ENCODE measurements at regions not wholly inside any gene's neighbourhood (a gene's known extent, or its start where the extent isn't known, plus 50 kb on each side); places are given as distances from the start of the nearest gene placed in this dataset.
A peak's percentile ranks its signal among the peaks of the same experiment; 100 is the strongest.

- H3K4me3 ChIP-seq (ENCODE audit: control insufficient read depth in 1 of 7, extremely low read depth in 1 of 7, insufficient read depth in 4 of 7, low read depth in 2 of 7, low read length in 6 of 7) = no peak overlapping the region
- WGBS (ENCODE audit: insufficient coverage) = 81% methylated on average over 7 of the region's 7 CpGs
- no peaks in the 10 kb centered on the region for H3K27me3 ChIP-seq (replicated peaks in 2 of 5; ENCODE audit: control insufficient read depth in 4 of 5, insufficient read depth in 5 of 5, low read length in 4 of 5)
- no peak overlapping the region for H3K27ac ChIP-seq (ENCODE audit: insufficient read depth in 1 of 2, low read depth in 1 of 2, low read length in 2 of 2, poor library complexity in 1 of 2, severe bottlenecking in 2 of 2)
- POLR2A ChIA-PET = no interaction called here
- CTCF ChIA-PET = no interaction called here
- no peaks in the 10 kb centered on the region for H3K4me1 ChIP-seq (ENCODE audit: control extremely low read depth in 1 of 4, control insufficient read depth in 4 of 4, insufficient read depth in 4 of 4, low read length in 3 of 4)
- H3K36me3 ChIP-seq (ENCODE audit: control insufficient read depth in 4 of 4, insufficient read depth in 4 of 4, low read length in 3 of 4) = no peaks in the 10 kb centered on the region
- no peaks in the 10 kb centered on the region for H3K9me3 ChIP-seq (ENCODE audit: control extremely low read depth in 1 of 5, control insufficient read depth in 4 of 5, insufficient read depth in 2 of 5, low read depth in 1 of 5, low read length in 4 of 5)
- DNase-seq = no peak
Measured at GRCh38 chr13:22422712-22423111, 751.8 kb downstream of the FGF9 start.

- no peak overlapping the region for H3K27ac ChIP-seq (ENCODE audit: insufficient read depth in 1 of 2, low read depth in 1 of 2, low read length in 2 of 2, poor library complexity in 1 of 2, severe bottlenecking in 2 of 2)
- POLR2A ChIA-PET = no interaction called here
- WGBS (ENCODE audit: insufficient coverage) = 100% methylated on average over 1 of the region's 1 CpG
- H3K36me3 ChIP-seq (ENCODE audit: control insufficient read depth in 4 of 4, insufficient read depth in 4 of 4, low read length in 3 of 4) = no peaks in the 10 kb centered on the region
- H3K27me3 ChIP-seq (replicated peaks in 2 of 5; ENCODE audit: control insufficient read depth in 4 of 5, insufficient read depth in 5 of 5, low read length in 4 of 5) = no peaks in the 10 kb centered on the region
- H3K4me1 ChIP-seq (ENCODE audit: control extremely low read depth in 1 of 4, control insufficient read depth in 4 of 4, insufficient read depth in 4 of 4, low read length in 3 of 4) = no peaks in the 10 kb centered on the region
- no peaks in the 10 kb centered on the region for H3K9me3 ChIP-seq (ENCODE audit: control extremely low read depth in 1 of 5, control insufficient read depth in 4 of 5, insufficient read depth in 2 of 5, low read depth in 1 of 5, low read length in 4 of 5)
- no peak overlapping the region for H3K4me3 ChIP-seq (ENCODE audit: control insufficient read depth in 1 of 7, extremely low read depth in 1 of 7, insufficient read depth in 4 of 7, low read depth in 2 of 7, low read length in 6 of 7)
- CTCF ChIA-PET = no interaction called here
- DNase-seq = no peak
Measured at GRCh38 chr13:22423261-22423660, 752.4 kb downstream of the FGF9 start.

GRCh38 chr13:22425087-22425486, 754.2 kb downstream of the FGF9 start:
- no peaks in the 10 kb centered on the region for H3K36me3 ChIP-seq (ENCODE audit: control insufficient read depth in 4 of 4, insufficient read depth in 4 of 4, low read length in 3 of 4)
- ChIA-PET CTCF (no interaction called here), POLR2A (no interaction called here)
- no peaks in the 10 kb centered on the region for H3K27me3 ChIP-seq (replicated peaks in 2 of 5; ENCODE audit: control insufficient read depth in 4 of 5, insufficient read depth in 5 of 5, low read length in 4 of 5)
- no peak overlapping the region for H3K4me3 ChIP-seq (ENCODE audit: control insufficient read depth in 1 of 7, extremely low read depth in 1 of 7, insufficient read depth in 4 of 7, low read depth in 2 of 7, low read length in 6 of 7)
- WGBS (ENCODE audit: insufficient coverage) = 100% methylated on average over 2 of the region's 4 CpGs
- no peak overlapping the region for H3K27ac ChIP-seq (ENCODE audit: insufficient read depth in 1 of 2, low read depth in 1 of 2, low read length in 2 of 2, poor library complexity in 1 of 2, severe bottlenecking in 2 of 2)
- H3K9me3 ChIP-seq (ENCODE audit: control extremely low read depth in 1 of 5, control insufficient read depth in 4 of 5, insufficient read depth in 2 of 5, low read depth in 1 of 5, low read length in 4 of 5) = no peaks in the 10 kb centered on the region
- no peak for DNase-seq
- no peaks in the 10 kb centered on the region for H3K4me1 ChIP-seq (ENCODE audit: control extremely low read depth in 1 of 4, control insufficient read depth in 4 of 4, insufficient read depth in 4 of 4, low read length in 3 of 4)

GRCh38 chr13:22427066-22427465, 753.7 kb upstream of the SGCG start:
- Histone ChIP-seq H3K4me3 (ENCODE audit: control insufficient read depth in 1 of 7, extremely low read depth in 1 of 7, insufficient read depth in 4 of 7, low read depth in 2 of 7, low read length in 6 of 7) (no peak overlapping the region), H3K27ac (ENCODE audit: insufficient read depth in 1 of 2, low read depth in 1 of 2, low read length in 2 of 2, poor library complexity in 1 of 2, severe bottlenecking in 2 of 2) (no peak overlapping the region), H3K9me3 (ENCODE audit: control extremely low read depth in 1 of 5, control insufficient read depth in 4 of 5, insufficient read depth in 2 of 5, low read depth in 1 of 5, low read length in 4 of 5) (no peaks in the 10 kb centered on the region), H3K4me1 (ENCODE audit: control extremely low read depth in 1 of 4, control insufficient read depth in 4 of 4, insufficient read depth in 4 of 4, low read length in 3 of 4) (no peaks in the 10 kb centered on the region), H3K36me3 (ENCODE audit: control insufficient read depth in 4 of 4, insufficient read depth in 4 of 4, low read length in 3 of 4) (no peaks in the 10 kb centered on the region), H3K27me3 (replicated peaks in 2 of 5; ENCODE audit: control insufficient read depth in 4 of 5, insufficient read depth in 5 of 5, low read length in 4 of 5) (no peaks in the 10 kb centered on the region)
- WGBS (ENCODE audit: insufficient coverage) = 100% methylated on average over 2 of the region's 3 CpGs
- CTCF ChIA-PET = no interaction called here
- POLR2A ChIA-PET = no interaction called here
- no peak for DNase-seq

GRCh38 chr13:22427783-22428182, 753.0 kb upstream of the SGCG start:
- Histone ChIP-seq H3K4me3 (ENCODE audit: control insufficient read depth in 1 of 7, extremely low read depth in 1 of 7, insufficient read depth in 4 of 7, low read depth in 2 of 7, low read length in 6 of 7) (no peak overlapping the region), H3K4me1 (ENCODE audit: control extremely low read depth in 1 of 4, control insufficient read depth in 4 of 4, insufficient read depth in 4 of 4, low read length in 3 of 4) (no peaks in the 10 kb centered on the region), H3K9me3 (ENCODE audit: control extremely low read depth in 1 of 5, control insufficient read depth in 4 of 5, insufficient read depth in 2 of 5, low read depth in 1 of 5, low read length in 4 of 5) (no peaks in the 10 kb centered on the region), H3K36me3 (ENCODE audit: control insufficient read depth in 4 of 4, insufficient read depth in 4 of 4, low read length in 3 of 4) (no peaks in the 10 kb centered on the region), H3K27ac (ENCODE audit: insufficient read depth in 1 of 2, low read depth in 1 of 2, low read length in 2 of 2, poor library complexity in 1 of 2, severe bottlenecking in 2 of 2) (no peak overlapping the region), H3K27me3 (replicated peaks in 2 of 5; ENCODE audit: control insufficient read depth in 4 of 5, insufficient read depth in 5 of 5, low read length in 4 of 5) (no peaks in the 10 kb centered on the region)
- 95% methylated on average over 5 of the region's 6 CpGs for WGBS (ENCODE audit: insufficient coverage)
- ChIA-PET POLR2A (no interaction called here), CTCF (no interaction called here)
- DNase-seq = no peak

GRCh38 chr13:22428188-22428828, 752.5 kb upstream of the SGCG start:
- H3K36me3 ChIP-seq (ENCODE audit: control insufficient read depth in 4 of 4, insufficient read depth in 4 of 4, low read length in 3 of 4) = no peaks in the 10 kb centered on the region
- CTCF ChIA-PET = no interaction called here
- H3K4me3 ChIP-seq (ENCODE audit: control insufficient read depth in 1 of 7, extremely low read depth in 1 of 7, insufficient read depth in 4 of 7, low read depth in 2 of 7, low read length in 6 of 7) = no peak overlapping the region
- H3K4me1 ChIP-seq (ENCODE audit: control extremely low read depth in 1 of 4, control insufficient read depth in 4 of 4, insufficient read depth in 4 of 4, low read length in 3 of 4) = no peaks in the 10 kb centered on the region
- H3K9me3 ChIP-seq (ENCODE audit: control extremely low read depth in 1 of 5, control insufficient read depth in 4 of 5, insufficient read depth in 2 of 5, low read depth in 1 of 5, low read length in 4 of 5) = no peaks in the 10 kb centered on the region
- POLR2A ChIA-PET = no interaction called here
- peak in 1 of 3 donors; percentile 6 for DNase-seq
- no peaks in the 10 kb centered on the region for H3K27me3 ChIP-seq (replicated peaks in 2 of 5; ENCODE audit: control insufficient read depth in 4 of 5, insufficient read depth in 5 of 5, low read length in 4 of 5)
- no peak overlapping the region for H3K27ac ChIP-seq (ENCODE audit: insufficient read depth in 1 of 2, low read depth in 1 of 2, low read length in 2 of 2, poor library complexity in 1 of 2, severe bottlenecking in 2 of 2)
- WGBS (ENCODE audit: insufficient coverage) = 94% methylated on average over 7 of the region's 10 CpGs

GRCh38 chr13:22432690-22433089, 748.1 kb upstream of the SGCG start:
- no peaks in the 10 kb centered on the region for H3K27me3 ChIP-seq (replicated peaks in 2 of 5; ENCODE audit: control insufficient read depth in 4 of 5, insufficient read depth in 5 of 5, low read length in 4 of 5)
- peaks cover 0 to 1% (median 0%) of the 10 kb centered on the region in 5 experiments for H3K9me3 ChIP-seq (ENCODE audit: control extremely low read depth in 1 of 5, control insufficient read depth in 4 of 5, insufficient read depth in 2 of 5, low read depth in 1 of 5, low read length in 4 of 5)
- H3K4me1 ChIP-seq (ENCODE audit: control extremely low read depth in 1 of 4, control insufficient read depth in 4 of 4, insufficient read depth in 4 of 4, low read length in 3 of 4) = no peaks in the 10 kb centered on the region
- ChIA-PET CTCF (no interaction called here), POLR2A (no interaction called here)
- DNase-seq = no peak
- no peak overlapping the region for H3K27ac ChIP-seq (ENCODE audit: insufficient read depth in 1 of 2, low read depth in 1 of 2, low read length in 2 of 2, poor library complexity in 1 of 2, severe bottlenecking in 2 of 2)
- no peak overlapping the region for H3K4me3 ChIP-seq (ENCODE audit: control insufficient read depth in 1 of 7, extremely low read depth in 1 of 7, insufficient read depth in 4 of 7, low read depth in 2 of 7, low read length in 6 of 7)
- no peaks in the 10 kb centered on the region for H3K36me3 ChIP-seq (ENCODE audit: control insufficient read depth in 4 of 4, insufficient read depth in 4 of 4, low read length in 3 of 4)

Measured in common myeloid progenitor, CD34-positive (primary cell).